Loucy (cell line): ENCODE measurements at regions not wholly inside any gene's neighbourhood (a gene's known extent, or its start where the extent isn't known, plus 50 kb on each side); places are given as distances from the start of the nearest gene placed in this dataset.

Source experiments
- EZH2phosphoT487 ChIP-seq: fragments of 200-600 bp; IDR thresholded peaks from 2 replicates; pipeline ENCODE4 v1.6.1; 2018; ENCODE audit warnings: antibody characterized with exemption, mild to moderate bottlenecking, moderate library complexity, borderline replicate concordance
- TF ChIP-seq, protein P1 (sequence below): fragments of 200-600 bp; sonication (generic); conservative IDR thresholded peaks from 2 replicates; pipeline ENCODE4 v1.5.1; 2014; ENCODE audit warnings: mild to moderate bottlenecking, antibody characterized with exemption, low read length

DNA sequence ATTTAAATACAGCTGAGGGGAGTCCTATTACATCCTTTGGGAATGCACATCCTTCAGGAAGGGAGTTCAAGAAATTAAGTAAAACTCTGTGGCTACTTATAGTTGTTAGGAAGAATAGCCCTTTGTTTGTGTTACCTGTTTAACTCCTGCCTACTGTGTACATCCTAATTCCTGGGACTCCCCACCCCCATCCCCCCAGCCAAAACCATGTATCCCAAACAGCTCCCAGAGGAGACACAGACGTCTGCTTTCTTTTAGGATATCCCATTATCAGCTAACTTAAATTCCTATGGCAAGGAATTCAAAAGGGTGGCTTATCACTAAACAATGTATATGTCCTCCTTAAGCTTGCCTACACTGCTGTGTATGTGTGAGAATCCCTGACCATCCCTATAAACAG is 581.7 kb downstream of the DIPK2A start:
- TF ChIP-seq, protein P1, sequence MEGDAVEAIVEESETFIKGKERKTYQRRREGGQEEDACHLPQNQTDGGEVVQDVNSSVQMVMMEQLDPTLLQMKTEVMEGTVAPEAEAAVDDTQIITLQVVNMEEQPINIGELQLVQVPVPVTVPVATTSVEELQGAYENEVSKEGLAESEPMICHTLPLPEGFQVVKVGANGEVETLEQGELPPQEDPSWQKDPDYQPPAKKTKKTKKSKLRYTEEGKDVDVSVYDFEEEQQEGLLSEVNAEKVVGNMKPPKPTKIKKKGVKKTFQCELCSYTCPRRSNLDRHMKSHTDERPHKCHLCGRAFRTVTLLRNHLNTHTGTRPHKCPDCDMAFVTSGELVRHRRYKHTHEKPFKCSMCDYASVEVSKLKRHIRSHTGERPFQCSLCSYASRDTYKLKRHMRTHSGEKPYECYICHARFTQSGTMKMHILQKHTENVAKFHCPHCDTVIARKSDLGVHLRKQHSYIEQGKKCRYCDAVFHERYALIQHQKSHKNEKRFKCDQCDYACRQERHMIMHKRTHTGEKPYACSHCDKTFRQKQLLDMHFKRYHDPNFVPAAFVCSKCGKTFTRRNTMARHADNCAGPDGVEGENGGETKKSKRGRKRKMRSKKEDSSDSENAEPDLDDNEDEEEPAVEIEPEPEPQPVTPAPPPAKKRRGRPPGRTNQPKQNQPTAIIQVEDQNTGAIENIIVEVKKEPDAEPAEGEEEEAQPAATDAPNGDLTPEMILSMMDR, result no peak
- no peak for TF ChIP-seq EZH2phosphoT487
